ENCODE measurements at regions not wholly inside any gene's neighbourhood (a gene's known extent, or its start where the extent isn't known, plus 50 kb on each side); places are given as distances from the start of the nearest gene placed in this dataset.

- TF ChIP-seq POLR2AphosphoS5 (IDR thresholded peaks at IDR 0.05; ENCODE audit: low read depth) = no peak
- TF ChIP-seq, protein P1, sequence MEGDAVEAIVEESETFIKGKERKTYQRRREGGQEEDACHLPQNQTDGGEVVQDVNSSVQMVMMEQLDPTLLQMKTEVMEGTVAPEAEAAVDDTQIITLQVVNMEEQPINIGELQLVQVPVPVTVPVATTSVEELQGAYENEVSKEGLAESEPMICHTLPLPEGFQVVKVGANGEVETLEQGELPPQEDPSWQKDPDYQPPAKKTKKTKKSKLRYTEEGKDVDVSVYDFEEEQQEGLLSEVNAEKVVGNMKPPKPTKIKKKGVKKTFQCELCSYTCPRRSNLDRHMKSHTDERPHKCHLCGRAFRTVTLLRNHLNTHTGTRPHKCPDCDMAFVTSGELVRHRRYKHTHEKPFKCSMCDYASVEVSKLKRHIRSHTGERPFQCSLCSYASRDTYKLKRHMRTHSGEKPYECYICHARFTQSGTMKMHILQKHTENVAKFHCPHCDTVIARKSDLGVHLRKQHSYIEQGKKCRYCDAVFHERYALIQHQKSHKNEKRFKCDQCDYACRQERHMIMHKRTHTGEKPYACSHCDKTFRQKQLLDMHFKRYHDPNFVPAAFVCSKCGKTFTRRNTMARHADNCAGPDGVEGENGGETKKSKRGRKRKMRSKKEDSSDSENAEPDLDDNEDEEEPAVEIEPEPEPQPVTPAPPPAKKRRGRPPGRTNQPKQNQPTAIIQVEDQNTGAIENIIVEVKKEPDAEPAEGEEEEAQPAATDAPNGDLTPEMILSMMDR (conservative IDR thresholded peaks at IDR 0.05; ENCODE audit: low read depth in 2 of 2) = no peak
- TF ChIP-seq EZH2phosphoT487 (IDR thresholded peaks at IDR 0.05; ENCODE audit: unreplicated experiment) = no peak
- no peak for TF ChIP-seq EZH2 (IDR thresholded peaks at IDR 0.05; ENCODE audit: low read depth, unreplicated experiment)
Measured at GRCh38 chr4:53747401-53747800, 156.1 kb upstream of the LNX1 start.

Data from GM23338 (cell line).